GM11168 (cell line): ENCODE measurements at regions not wholly inside any gene's neighbourhood (a gene's known extent, or its start where the extent isn't known, plus 50 kb on each side); places are given as distances from the start of the nearest gene placed in this dataset.

ENCODE experiments used
- in situ Hi-C: fragments of 300-500 bp; cut with MboI; formaldehyde crosslinking; loops from one replicate; pipeline ENCODE4 v1.12.0; 2022; ENCODE audit warnings: low sequenced_read_pairs; ENCODE audit not compliant: unreplicated experiment

GRCh38 chr4:124415146-124415545, 297.4 kb downstream of the ANKRD50 start:
- in situ Hi-C loops: no loop called here

GRCh38 chr4:124417371-124417770, 295.2 kb downstream of the ANKRD50 start:
- in situ Hi-C loops: no loop called here

- in situ Hi-C loops: no loop called here
These were observed 292.3 kb downstream of the ANKRD50 start for GRCh38 chr4:124420166-124420695.

GRCh38 chr4:124423160-124423559, 289.4 kb downstream of the ANKRD50 start:
- in situ Hi-C loops: no loop called here

- in situ Hi-C loops: no loop called here
These were observed 286.3 kb downstream of the ANKRD50 start for GRCh38 chr4:124426279-124426678.

- in situ Hi-C loops: no loop called here
These were observed 285.3 kb downstream of the ANKRD50 start for GRCh38 chr4:124427095-124427767.

GRCh38 chr4:124428648-124429047, 283.9 kb downstream of the ANKRD50 start:
- in situ Hi-C loops: no loop called here

GRCh38 chr4:124429746-124430250, 282.7 kb downstream of the ANKRD50 start:
- in situ Hi-C loops: no loop called here

- in situ Hi-C loops: no loop called here
These were observed 280.8 kb downstream of the ANKRD50 start for GRCh38 chr4:124431653-124432192.

GRCh38 chr4:124432500-124432899, 280.0 kb downstream of the ANKRD50 start:
- in situ Hi-C loops: no loop called here

- in situ Hi-C loops: no loop called here
These were observed 279.5 kb downstream of the ANKRD50 start for GRCh38 chr4:124433044-124433443.

- in situ Hi-C loops: no loop called here
These were observed 279.0 kb downstream of the ANKRD50 start for GRCh38 chr4:124433500-124433899.

- in situ Hi-C loops: no loop called here
These were observed 277.1 kb downstream of the ANKRD50 start for GRCh38 chr4:124435274-124435950.

GRCh38 chr4:124437853-124438495, 274.6 kb downstream of the ANKRD50 start:
- in situ Hi-C loops: no loop called here

GRCh38 chr4:124445071-124445470, 267.5 kb downstream of the ANKRD50 start:
- in situ Hi-C loops: no loop called here

GRCh38 chr4:124449881-124450280, 262.7 kb downstream of the ANKRD50 start:
- in situ Hi-C loops: no loop called here

GRCh38 chr4:124450851-124451250, 261.7 kb downstream of the ANKRD50 start:
- in situ Hi-C loops: no loop called here

GRCh38 chr4:124454772-124455270, 257.7 kb downstream of the ANKRD50 start:
- in situ Hi-C loops: no loop called here

- in situ Hi-C loops: no loop called here
These were observed 256.9 kb downstream of the ANKRD50 start for GRCh38 chr4:124455671-124456070.

GRCh38 chr4:124459196-124459940, 253.2 kb downstream of the ANKRD50 start:
- in situ Hi-C loops: no loop called here
